Nucleus accumbens (tissue), 56 donors: ENCODE measurements at regions not wholly inside any gene's neighbourhood (a gene's known extent, or its start where the extent isn't known, plus 50 kb on each side); places are given as distances from the start of the nearest gene placed in this dataset.
A peak's percentile ranks its signal among the peaks of the same experiment; 100 is the strongest.
"Not testable (repeated sequence)": the region's sequence is repeated elsewhere in the genome, so short reads cannot be mapped to it uniquely, and the experiment has no call there.

Experiments
- DNase-seq, 56 donors: peaks; one replicate each; lab custom pipeline; 2025; lab: John Stamatoyannopoulos, UW

- DNase-seq = not testable (repeated sequence)
These were observed 141.3 kb downstream of the CCDC74A start for GRCh38 chr2:131668794-131669540.

- not testable (repeated sequence) for DNase-seq
These were observed 144.3 kb downstream of the CCDC74A start for GRCh38 chr2:131671841-131672470.

- DNase-seq = peak in 46 of 56 donors; percentile 8 to 81 (median 46)
These were observed 145.0 kb downstream of the CCDC74A start for GRCh38 chr2:131672471-131673399.

GRCh38 chr2:131673400-131674173 is 145.9 kb downstream of the CCDC74A start:
- peak in 51 of 56 donors; percentile 11 to 86 (median 61) for DNase-seq

- no peak for DNase-seq
These were observed 146.5 kb downstream of the CCDC74A start for GRCh38 chr2:131674174-131674507.

- not testable (repeated sequence) for DNase-seq
These were observed 154.0 kb downstream of the CCDC74A start for GRCh38 chr2:131681611-131682121.

- peak; percentile 11 to 92 (median 76) for DNase-seq
These were observed 154.6 kb downstream of the CCDC74A start for GRCh38 chr2:131682122-131682944.

GRCh38 chr2:131682945-131683330 is 155.2 kb downstream of the CCDC74A start:
- peak in 21 of 56 donors; percentile 1 to 40 (median 10) for DNase-seq

GRCh38 chr2:131684631-131685316 is 157.1 kb downstream of the CCDC74A start:
- DNase-seq = not testable (repeated sequence)

GRCh38 chr2:131686164-131686893 is 158.6 kb downstream of the CCDC74A start:
- DNase-seq = not testable (repeated sequence)

- not testable (repeated sequence) for DNase-seq
These were observed 159.2 kb downstream of the CCDC74A start for GRCh38 chr2:131686894-131687238.

- DNase-seq = not testable (repeated sequence)
These were observed 161.4 kb downstream of the CCDC74A start for GRCh38 chr2:131689066-131689465.

GRCh38 chr2:131711268-131711667 is 183.6 kb downstream of the CCDC74A start:
- not testable (repeated sequence) for DNase-seq

GRCh38 chr2:131717907-131718306 is 190.2 kb downstream of the CCDC74A start:
- DNase-seq = not testable (repeated sequence)

GRCh38 chr2:131721163-131721562 is 193.5 kb downstream of the CCDC74A start:
- DNase-seq = not testable (repeated sequence)

- not testable (repeated sequence) for DNase-seq
These were observed 194.6 kb downstream of the CCDC74A start for GRCh38 chr2:131722256-131722655.

GRCh38 chr2:131724019-131724418 is 196.3 kb downstream of the CCDC74A start:
- DNase-seq = no peak

- not testable (repeated sequence) for DNase-seq
These were observed 200.8 kb downstream of the CCDC74A start for GRCh38 chr2:131728451-131728850.
